GM19468 (cell line): ENCODE measurements at regions not wholly inside any gene's neighbourhood (a gene's known extent, or its start where the extent isn't known, plus 50 kb on each side); places are given as distances from the start of the nearest gene placed in this dataset.
"Not testable (repeated sequence)": the region's sequence is repeated elsewhere in the genome, so short reads cannot be mapped to it uniquely, and the experiment has no call there.

Experiments
- ATAC-seq: cut with Tn5 transposase; IDR thresholded peaks from one replicate; pipeline ENCODE4 v1.9.1; 2021; ENCODE audit warnings: mild to moderate bottlenecking, moderate library complexity, moderate number of reproducible peaks; ENCODE audit not compliant: unreplicated experiment; ENCODE audit errors: extremely low read depth

DNA sequence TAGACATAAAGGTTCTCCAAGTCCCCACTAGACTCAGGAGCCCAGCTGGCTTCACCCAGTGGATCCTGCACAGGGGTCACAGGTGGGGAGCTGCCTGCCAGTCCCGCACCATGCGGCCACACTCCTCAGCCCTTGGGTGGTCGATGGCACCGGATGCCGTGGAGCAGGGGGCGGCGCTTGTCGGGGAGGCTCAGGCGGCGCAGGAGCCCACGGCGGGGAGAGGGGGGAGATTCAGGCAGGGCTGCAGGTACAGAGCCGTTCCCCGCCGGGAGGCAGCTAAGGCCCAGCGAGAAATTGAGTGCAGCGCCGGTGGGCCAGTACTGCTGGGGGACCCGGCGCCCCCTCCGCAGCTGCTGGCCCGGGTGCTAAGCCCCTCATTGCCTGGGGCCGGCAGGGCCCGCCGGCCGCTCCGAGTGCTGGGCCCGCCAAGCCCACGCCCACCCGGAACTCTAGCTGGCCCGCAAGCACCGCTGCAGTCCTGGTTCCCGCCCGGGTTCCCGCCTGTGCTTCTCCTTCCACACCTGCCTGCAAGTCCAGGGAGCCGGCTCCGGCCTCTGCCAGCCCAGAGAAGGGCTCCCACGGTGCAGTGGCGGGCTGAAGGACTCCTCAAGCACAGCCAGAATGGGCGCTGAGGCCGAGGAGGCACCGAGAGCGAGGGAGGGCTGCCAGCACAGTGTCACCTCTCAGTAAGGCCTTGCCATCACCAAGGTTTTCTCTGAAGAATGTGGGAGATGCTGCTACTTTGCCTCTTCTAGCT is 58.4 kb upstream of the PPP1R12A start:
- no peak for ATAC-seq

DNA sequence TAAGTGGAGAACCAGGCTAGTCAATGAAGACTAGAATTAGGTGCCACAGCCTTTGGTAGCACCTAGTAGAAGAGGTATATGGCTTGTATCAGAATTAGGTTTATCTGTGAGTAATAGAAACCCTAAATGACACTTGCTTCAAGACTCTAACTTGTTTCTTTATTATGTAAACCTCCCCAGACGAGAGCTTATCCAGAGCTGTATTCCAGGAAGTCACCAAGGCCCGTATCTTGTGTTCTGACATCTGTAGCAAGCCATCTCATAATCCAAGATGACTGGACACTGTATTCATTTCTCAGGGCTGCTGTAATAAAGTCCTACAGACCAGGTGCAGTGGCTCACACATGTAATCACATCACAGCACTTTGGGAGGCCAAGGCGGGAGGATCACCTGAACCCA is 56.7 kb upstream of the PPP1R12A start:
- ATAC-seq = no peak

DNA sequence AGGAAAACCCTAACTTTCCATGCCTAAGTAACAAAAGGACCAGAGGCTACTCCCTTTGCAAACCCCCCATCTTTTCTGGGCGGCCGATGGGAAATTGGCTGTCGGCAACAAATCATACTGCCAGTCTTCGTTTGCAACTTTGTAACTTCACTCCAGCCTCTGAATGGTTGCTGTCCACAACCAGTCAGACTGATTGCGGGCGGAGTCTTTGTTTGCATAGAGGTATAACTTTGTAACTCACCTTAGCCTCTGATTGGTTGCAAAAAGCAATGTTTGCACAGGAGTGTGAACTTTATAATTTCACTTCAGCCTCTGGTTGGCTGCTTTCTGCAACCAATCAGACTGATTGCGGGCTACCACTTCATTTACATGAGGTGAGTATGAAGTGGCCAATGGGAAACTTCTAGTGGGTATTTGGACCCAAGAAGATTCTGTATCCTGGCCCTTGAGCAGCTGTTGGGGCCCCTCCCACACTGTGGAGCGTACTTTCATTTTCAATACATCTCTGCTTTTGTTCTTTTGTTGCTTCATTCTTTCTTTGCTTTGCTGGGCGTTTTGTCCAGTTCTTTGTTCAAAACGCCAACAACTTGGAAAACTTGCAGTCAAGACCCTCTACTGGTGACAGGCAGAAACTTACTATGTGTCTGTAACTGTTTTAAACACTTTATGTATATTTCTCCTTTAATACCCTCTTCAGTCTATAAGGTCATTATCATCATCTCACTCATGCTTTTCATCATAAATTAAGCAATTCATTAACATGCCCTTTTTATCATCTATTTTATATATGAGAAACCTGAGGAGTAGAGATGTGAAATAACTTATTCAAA is 55.8 kb upstream of the PPP1R12A start:
- not testable (repeated sequence) for ATAC-seq

DNA sequence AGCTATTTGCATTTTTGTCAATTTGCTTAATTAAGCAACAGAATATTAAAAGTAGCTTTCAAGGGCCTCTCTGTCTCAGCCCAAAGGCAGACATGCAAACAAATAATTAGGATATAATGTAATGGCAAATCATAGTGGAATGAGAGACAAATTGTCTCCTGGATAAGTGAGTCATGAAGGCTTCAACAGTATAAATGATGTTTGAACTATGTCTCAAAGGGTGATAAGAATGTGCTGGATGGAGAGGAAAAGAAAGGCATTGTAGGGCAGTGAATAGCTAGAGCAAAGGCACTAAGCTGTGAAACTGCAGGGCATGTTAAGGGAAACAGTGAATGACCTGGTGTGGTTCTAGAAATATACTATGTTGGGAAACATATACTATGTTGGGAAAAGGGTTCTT is 53.5 kb upstream of the PPP1R12A start:
- no peak for ATAC-seq

DNA sequence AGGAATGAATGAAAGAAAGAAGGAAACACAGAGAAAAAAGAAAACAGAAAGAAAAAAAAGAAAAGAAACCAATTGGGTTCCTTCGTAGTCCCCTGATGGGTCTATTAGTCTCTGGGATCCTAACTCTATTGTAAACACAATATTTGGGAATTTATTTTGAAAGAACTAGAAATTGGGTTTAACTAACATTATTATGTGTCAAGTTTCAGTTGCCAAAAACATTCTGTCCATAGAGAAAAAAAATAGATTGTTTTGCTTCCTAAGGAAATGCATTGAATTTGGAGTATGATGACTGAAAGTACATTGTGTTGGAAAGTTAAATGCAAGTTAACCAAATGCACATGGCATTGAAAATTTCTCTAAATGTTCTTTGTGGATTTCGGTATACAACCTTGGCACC is 52.8 kb upstream of the PPP1R12A start:
- no peak for ATAC-seq
